ENCODE measurements at regions not wholly inside any gene's neighbourhood (a gene's known extent, or its start where the extent isn't known, plus 50 kb on each side); places are given as distances from the start of the nearest gene placed in this dataset.
"Not testable (repeated sequence)": the region's sequence is repeated elsewhere in the genome, so short reads cannot be mapped to it uniquely, and the experiment has no call there.

DNA sequence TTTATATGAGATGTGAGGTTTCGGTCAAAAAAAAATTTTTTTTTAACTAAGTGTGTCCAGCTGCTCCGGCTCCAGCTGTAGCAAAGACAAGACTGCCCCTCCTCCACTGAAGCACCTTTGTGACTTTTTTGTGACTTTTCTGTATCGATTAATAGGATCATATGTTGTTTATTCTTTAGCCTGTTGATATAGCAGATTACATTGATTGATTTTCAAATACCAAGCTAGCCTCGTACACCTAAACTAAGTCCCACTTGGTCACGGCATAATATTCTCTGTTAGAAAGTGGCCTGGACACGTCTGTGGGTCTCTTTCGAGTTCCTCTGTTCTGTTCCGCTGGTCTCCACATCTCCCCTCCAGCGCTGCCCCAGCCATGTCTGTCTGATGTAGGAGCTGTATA is 126.8 kb downstream of the IGLL1 start:
- H4K20me1 ChIP-seq (ENCODE audit: insufficient read depth) = no peaks in the 10 kb centered on the region
- H3K4me1 ChIP-seq (replicated peaks; ENCODE audit: insufficient read depth) = no peaks in the 10 kb centered on the region
- TF ChIP-seq, protein P1, sequence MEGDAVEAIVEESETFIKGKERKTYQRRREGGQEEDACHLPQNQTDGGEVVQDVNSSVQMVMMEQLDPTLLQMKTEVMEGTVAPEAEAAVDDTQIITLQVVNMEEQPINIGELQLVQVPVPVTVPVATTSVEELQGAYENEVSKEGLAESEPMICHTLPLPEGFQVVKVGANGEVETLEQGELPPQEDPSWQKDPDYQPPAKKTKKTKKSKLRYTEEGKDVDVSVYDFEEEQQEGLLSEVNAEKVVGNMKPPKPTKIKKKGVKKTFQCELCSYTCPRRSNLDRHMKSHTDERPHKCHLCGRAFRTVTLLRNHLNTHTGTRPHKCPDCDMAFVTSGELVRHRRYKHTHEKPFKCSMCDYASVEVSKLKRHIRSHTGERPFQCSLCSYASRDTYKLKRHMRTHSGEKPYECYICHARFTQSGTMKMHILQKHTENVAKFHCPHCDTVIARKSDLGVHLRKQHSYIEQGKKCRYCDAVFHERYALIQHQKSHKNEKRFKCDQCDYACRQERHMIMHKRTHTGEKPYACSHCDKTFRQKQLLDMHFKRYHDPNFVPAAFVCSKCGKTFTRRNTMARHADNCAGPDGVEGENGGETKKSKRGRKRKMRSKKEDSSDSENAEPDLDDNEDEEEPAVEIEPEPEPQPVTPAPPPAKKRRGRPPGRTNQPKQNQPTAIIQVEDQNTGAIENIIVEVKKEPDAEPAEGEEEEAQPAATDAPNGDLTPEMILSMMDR (conservative IDR thresholded peaks at IDR 0.05) = no peak
- no peak for TF ChIP-seq EZH2 (IDR thresholded peaks at IDR 0.05; ENCODE audit: low read depth)
- H3K4me2 ChIP-seq = no peak overlapping the region
- no peaks in the 10 kb centered on the region for H3F3A ChIP-seq (ENCODE audit: insufficient read depth, low read depth)
- H3K27ac ChIP-seq = no peak overlapping the region
- BruUV-seq (replicated peaks) = no TSS peak
- H3K4me3 ChIP-seq = no peak overlapping the region
- H3K9me3 ChIP-seq (ENCODE audit: insufficient read depth, low read depth) = no peaks in the 10 kb centered on the region
- no peaks in the 10 kb centered on the region for H3K36me3 ChIP-seq (ENCODE audit: low read depth)
- ChIA-PET CTCF (no interaction called here), POLR2A (ENCODE audit: unreplicated experiment) (no interaction called here)
- H3K27me3 ChIP-seq (ENCODE audit: insufficient read depth, low read depth) = peaks cover 88% of the 10 kb centered on the region
- H3K9me2 ChIP-seq (ENCODE audit: insufficient read depth) = no peaks in the 10 kb centered on the region
- DNase-seq = no peak
- H2AFZ ChIP-seq = no peak overlapping the region
- intact Hi-C loops (cut with micrococcal nuclease; ENCODE audit: unreplicated experiment) = no loop called here
- no peaks in the 10 kb centered on the region for H3K79me2 ChIP-seq (ENCODE audit: low read depth)

DNA sequence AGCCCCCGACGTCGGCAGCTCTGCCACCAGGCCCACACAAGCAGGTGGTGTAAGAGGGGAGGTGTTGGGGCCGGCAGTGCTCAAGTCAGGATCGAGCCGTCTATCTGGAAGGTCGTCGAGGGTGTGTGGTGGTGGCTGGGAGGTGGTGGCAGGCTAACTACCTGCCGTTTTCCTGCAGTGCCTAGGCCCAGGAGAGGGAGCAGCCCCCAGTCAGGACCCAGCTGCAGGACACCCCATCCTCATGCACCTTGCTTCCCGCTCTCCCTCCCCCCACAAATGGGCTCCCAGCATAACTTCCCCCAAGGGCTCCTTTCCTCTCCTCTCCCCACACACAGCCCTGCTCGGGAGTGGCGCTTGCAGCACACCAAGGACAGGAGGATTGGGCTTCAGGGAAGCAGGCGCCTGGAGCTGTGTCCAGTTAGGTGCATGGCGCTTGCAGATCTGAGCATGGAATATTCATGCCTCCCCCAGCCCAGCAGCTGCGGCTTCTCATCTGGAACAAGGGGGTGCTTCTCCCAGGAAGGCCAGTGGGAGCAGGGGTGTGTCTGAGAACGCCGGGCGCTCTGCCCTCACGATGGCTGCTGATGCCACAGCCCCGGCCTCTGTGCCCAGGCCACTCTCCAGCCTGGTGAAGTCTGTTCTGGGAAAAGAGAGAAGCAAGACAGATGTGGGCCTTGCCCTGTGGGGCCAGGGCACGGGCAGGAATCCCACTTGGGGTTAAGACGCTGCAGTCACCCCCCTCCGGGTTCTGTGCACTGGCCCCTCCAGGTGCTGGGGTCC is 127.7 kb downstream of the IGLL1 start:
- Histone ChIP-seq H3F3A (ENCODE audit: insufficient read depth, low read depth) (no peaks in the 10 kb centered on the region), H2AFZ (no peak overlapping the region), H4K20me1 (ENCODE audit: insufficient read depth) (no peaks in the 10 kb centered on the region), H3K27me3 (ENCODE audit: insufficient read depth, low read depth) (peaks cover 86% of the 10 kb centered on the region), H3K9me2 (ENCODE audit: insufficient read depth) (no peaks in the 10 kb centered on the region), H3K4me3 (no peak overlapping the region), H3K79me2 (ENCODE audit: low read depth) (no peaks in the 10 kb centered on the region), H3K4me1 (replicated peaks; ENCODE audit: insufficient read depth) (no peaks in the 10 kb centered on the region), H3K9me3 (ENCODE audit: insufficient read depth, low read depth) (no peaks in the 10 kb centered on the region), H3K4me2 (no peak overlapping the region), H3K27ac (no peak overlapping the region), H3K36me3 (ENCODE audit: low read depth) (no peaks in the 10 kb centered on the region)
- TF ChIP-seq EZH2 (IDR thresholded peaks at IDR 0.05; ENCODE audit: low read depth) = no peak
- TF ChIP-seq, protein P1 (conservative IDR thresholded peaks at IDR 0.05) = no peak
- CTCF ChIA-PET = no interaction called here
- BruUV-seq (replicated peaks) = no TSS peak
- POLR2A ChIA-PET (ENCODE audit: unreplicated experiment) = no interaction called here
- DNase-seq = no peak
- intact Hi-C loops (cut with micrococcal nuclease; ENCODE audit: unreplicated experiment) = no loop called here

GRCh38 chr22:23451452-23452230 is 128.4 kb downstream of the IGLL1 start:
- H3K27ac ChIP-seq; POLR2A ChIA-PET (ENCODE audit: unreplicated experiment); H3K9me3 ChIP-seq (ENCODE audit: insufficient read depth, low read depth): not testable (repeated sequence)

DNA sequence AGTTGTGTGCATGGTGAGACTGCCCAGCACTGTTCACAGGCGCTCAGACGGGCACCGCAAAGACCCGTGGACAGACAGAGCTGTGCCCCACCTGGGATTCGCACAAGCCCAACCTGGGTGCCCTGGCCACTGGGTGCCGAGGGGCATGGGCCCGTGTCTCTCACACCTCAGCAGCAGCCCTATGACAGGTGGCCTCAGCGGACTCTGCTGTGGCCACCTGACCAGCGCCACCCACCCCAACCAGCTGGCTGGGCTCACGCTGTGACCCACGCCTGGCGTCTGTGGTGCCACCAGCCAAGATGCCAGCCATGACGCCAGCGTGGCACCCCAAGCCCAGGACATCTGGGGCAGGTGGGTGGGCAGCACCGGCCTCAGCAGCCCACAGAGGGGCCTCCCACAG is 129.3 kb downstream of the IGLL1 start:
- H3K27me3 ChIP-seq (ENCODE audit: insufficient read depth, low read depth) = peaks cover 70% of the 10 kb centered on the region
- H3F3A ChIP-seq (ENCODE audit: insufficient read depth, low read depth); H3K4me2 ChIP-seq; H3K27ac ChIP-seq; DNase-seq; H3K9me3 ChIP-seq (ENCODE audit: insufficient read depth, low read depth); H3K79me2 ChIP-seq (ENCODE audit: low read depth); H4K20me1 ChIP-seq (ENCODE audit: insufficient read depth); H3K4me3 ChIP-seq; H3K4me1 ChIP-seq (replicated peaks; ENCODE audit: insufficient read depth); intact Hi-C loops (cut with micrococcal nuclease; ENCODE audit: unreplicated experiment); POLR2A ChIA-PET (ENCODE audit: unreplicated experiment); CTCF ChIA-PET; H2AFZ ChIP-seq; H3K9me2 ChIP-seq (ENCODE audit: insufficient read depth); H3K36me3 ChIP-seq (ENCODE audit: low read depth); BruUV-seq (replicated peaks): not testable (repeated sequence)

More at GRCh38 chr22:23451452-23452230, 128.4 kb downstream of the IGLL1 start:
- intact Hi-C loops (cut with micrococcal nuclease; ENCODE audit: unreplicated experiment); H4K20me1 ChIP-seq (ENCODE audit: insufficient read depth); BruUV-seq (replicated peaks); DNase-seq; H3K4me1 ChIP-seq (replicated peaks; ENCODE audit: insufficient read depth); H3K4me2 ChIP-seq; H3K36me3 ChIP-seq (ENCODE audit: low read depth); H2AFZ ChIP-seq; CTCF ChIA-PET; H3K4me3 ChIP-seq; H3F3A ChIP-seq (ENCODE audit: insufficient read depth, low read depth); H3K79me2 ChIP-seq (ENCODE audit: low read depth); H3K9me2 ChIP-seq (ENCODE audit: insufficient read depth): not testable (repeated sequence)
- H3K27me3 ChIP-seq (ENCODE audit: insufficient read depth, low read depth) = peaks cover 78% of the 10 kb centered on the region

Measured in PC-9 (cell line).